ENCODE measurements at regions not wholly inside any gene's neighbourhood (a gene's known extent, or its start where the extent isn't known, plus 50 kb on each side); places are given as distances from the start of the nearest gene placed in this dataset.

DNA sequence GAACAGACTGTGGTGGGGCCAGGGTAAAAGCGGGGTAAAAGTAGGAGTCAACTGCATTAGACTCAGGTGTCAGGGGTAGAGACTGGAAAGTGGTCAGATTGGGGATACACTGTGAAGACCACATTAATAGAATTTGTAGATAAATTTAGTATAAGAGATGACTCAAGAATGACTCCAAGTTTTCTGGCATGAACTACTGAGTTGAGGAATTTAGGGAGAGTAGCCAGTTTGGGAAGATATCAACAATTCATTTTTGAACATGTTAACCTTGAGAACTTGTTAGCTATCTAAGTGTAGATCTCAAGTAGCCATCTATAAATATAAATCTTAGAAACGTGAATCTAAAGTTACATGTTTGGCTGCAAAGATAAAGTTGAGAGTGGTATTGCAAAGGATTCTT lies 206.9 kb upstream of the HCCS start:
- no peak for DNase-seq

DNA sequence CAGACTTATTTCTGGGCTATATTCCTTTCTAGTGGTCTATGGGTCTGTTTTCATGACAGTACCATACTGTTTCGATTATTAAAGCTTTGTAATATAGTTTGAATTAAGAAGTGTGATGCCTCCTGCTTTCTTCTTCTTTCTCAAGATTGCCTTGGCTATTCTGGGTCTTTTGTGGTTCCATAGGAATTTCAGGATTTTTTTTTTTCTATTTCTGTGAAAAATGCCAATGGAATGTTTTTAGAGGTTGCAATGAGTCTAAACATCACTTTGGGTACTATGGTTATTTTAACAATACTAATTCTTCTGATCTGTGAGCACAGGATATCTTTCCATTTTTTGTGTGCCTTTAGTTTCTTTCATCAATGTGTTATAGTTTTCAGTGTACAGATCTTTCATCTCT lies 204.3 kb upstream of the HCCS start:
- DNase-seq, result no peak

- no peak for DNase-seq
Observed at GRCh38 chrX:10922159-10922558, 189.0 kb upstream of the HCCS start.

DNA sequence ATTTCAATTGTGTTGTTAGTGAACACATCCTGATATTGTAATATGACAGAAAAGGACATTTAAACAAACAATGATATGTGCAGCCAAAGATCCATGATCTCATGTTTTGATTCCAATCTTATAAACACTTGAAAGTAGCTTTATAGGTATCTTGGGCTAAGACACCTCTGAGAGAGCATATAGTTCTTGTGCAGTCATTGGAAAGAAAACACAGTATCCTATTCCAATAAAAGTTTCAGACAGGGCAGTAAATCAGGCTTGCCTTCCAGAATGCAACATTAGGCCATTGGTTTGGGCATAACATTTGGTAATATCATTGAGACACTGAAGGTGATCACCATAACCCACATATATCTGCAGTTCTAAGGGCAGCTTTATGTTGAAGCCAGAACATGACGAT lies 188.3 kb upstream of the HCCS start:
- DNase-seq, result no peak

GRCh38 chrX:10923466-10923865 lies 187.7 kb upstream of the HCCS start:
- DNase-seq, result no peak

- no peak for DNase-seq
Observed at GRCh38 chrX:10926404-10926803, 184.7 kb upstream of the HCCS start.

DNA sequence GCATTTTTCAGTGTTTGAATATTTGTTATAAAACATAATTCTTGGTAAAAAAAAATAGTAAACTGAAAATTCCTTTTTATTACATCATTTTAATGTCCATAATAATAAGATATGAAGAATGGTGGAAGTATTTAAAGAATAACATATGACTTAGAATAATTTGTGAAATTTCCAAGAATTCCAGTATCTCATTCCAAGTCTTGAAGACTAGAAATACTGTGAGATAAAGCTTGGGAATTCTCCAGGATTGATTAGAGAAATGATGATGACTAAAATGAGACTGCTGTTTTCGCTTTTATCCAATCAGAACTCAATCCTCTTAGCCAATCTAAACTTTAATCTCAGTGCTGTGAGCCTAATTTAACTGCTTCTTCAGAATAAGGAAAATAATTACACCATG lies 184.2 kb upstream of the HCCS start:
- no peak for DNase-seq

DNA sequence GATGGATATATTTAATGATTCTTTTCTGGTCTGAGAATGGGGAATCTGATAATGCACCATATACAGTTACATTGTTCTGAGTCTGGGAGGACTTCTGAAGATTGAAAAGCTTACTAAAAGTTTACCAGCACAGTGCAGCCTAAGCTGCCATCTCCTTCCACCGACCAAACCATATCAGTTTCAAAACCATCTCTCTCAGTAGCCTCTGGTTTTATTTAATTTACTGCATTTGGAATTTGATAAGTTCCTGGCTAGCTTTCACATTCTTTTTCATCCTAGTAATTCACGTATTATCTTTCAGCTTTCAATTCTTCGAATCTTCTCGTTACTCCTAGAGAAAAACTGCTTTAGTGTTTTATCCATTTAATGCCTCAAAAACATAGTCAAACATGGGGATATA lies 181.4 kb upstream of the HCCS start:
- DNase-seq, result no peak

- DNase-seq, result no peak
Observed at GRCh38 chrX:10930151-10930550, 181.0 kb upstream of the HCCS start.

- DNase-seq, result no peak
Observed at GRCh38 chrX:10931976-10932375, 179.2 kb upstream of the HCCS start.

DNA sequence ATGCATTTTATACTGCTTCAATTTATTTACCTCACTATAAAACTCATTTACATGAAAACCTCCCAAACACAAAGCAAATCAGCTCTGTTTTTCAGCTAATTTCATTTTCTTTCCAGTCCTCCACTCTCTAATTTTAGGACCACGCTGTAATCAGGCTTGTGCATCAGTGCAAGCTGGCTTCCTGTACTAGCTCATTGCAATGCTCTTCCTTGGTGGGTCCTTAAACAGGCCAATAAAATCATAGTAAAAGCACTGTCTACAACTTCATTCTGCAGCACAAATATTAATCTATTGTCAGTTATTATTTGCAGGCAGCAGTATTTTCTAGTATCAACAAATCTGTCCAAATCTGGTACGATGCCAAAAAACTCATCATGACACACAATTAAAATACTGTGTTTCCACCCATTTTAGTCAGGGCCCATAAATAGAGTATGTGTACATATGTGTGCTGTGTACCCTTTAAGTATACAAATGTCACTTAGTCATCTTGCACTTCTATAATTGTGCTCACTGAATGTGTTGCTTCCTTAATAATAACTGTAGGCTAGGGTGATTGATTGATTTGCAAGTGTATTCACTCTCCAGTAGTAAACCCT lies 178.2 kb upstream of the HCCS start:
- no peak for DNase-seq

- DNase-seq, result no peak
Observed at GRCh38 chrX:10935501-10935900, 175.6 kb upstream of the HCCS start.

- DNase-seq, result no peak
Observed at GRCh38 chrX:10936976-10937375, 174.2 kb upstream of the HCCS start.

GRCh38 chrX:10938365-10938923 lies 172.7 kb upstream of the HCCS start:
- DNase-seq, result no peak

DNA sequence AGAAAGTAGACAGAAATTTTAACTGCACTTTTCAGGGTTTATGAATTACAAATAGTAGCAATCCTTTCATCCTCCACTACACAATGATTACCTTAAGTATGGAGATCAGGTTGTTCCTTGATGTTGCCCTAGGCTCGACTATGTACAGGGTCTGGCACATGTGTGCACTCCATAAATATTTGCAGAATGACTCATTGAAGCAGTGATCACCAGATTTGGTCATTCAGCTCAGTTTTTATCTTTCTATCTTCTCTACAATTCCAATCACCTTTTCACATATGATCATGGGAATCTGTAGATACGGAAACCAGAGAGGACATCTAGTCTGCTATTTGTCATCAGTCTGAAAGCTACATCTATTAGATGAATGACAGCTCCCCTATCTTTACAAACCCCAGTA lies 171.7 kb upstream of the HCCS start:
- DNase-seq, result no peak

DNA sequence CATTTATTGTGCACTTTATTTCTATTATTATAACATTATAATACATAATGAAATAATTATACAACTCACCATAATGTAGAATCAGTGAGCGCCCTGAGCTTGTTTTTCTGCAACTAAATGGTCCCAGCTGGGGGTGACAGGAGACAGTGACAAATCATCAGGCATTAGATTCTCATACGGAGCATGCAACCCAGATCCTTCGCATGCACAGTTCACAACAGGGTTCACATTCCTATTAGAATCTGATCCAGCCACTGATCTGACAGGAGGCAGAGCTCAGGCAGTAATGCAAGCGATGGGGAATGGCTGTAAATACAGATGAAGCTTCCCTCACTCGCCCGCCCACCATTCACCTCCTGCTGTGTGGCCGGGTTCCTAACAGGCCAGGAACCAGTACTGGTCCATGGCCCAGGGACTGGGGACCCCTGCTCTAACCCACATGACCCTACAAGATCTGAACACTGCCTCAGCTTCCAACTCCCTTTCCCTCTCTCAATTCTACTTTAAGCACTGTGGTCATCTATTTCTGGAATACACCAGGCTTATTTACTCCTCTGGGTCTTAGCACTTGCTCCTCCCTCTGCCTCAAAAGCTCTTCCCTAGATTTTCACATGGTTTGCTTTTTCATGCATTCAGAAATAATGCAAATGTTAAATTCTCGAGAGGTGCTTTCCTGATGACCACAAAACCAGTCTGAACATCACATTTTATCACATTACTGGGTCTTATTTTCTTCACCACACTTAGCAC lies 166.8 kb upstream of the HCCS start:
- no peak for DNase-seq

DNA sequence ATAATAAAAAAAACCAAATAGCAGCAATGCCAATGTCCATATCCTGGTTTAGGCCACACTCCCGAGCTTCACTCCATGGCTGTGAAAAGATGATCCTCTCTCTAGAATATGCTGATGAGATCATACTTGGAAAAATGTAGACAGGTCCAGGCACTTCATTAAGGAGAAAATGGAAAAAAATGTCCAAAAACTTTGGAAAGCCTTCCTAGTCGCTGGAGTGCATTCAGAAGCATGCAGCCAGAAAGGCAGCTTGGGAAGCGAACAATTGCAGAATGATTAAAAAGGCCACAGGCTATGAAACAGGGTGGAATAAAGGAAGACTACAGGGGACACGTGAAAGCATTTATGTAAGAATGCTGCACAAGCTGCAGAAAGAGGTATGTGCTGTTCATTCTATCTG lies 165.6 kb upstream of the HCCS start:
- no peak for DNase-seq

- DNase-seq, result no peak
Observed at GRCh38 chrX:10949541-10949940, 161.6 kb upstream of the HCCS start.

DNA sequence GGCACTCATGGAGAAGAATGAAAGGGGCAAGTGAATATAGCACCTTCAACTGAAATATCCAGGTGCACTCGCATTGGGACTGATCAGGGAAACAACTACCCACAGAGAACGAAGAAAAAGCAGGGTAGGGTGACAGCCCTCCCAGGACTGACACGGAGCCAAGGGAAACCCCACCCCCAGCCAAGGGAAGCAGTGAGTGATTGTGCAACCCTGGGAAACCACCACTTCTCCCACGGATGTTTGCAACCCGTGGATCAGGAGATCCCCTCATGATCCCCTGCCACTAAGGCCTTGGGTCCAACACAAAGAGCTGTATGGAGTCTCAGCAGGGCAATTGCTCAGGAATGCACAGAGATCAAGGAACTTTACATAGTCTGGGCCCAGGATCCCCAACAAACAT lies 158.5 kb upstream of the HCCS start:
- DNase-seq, result no peak

DNA sequence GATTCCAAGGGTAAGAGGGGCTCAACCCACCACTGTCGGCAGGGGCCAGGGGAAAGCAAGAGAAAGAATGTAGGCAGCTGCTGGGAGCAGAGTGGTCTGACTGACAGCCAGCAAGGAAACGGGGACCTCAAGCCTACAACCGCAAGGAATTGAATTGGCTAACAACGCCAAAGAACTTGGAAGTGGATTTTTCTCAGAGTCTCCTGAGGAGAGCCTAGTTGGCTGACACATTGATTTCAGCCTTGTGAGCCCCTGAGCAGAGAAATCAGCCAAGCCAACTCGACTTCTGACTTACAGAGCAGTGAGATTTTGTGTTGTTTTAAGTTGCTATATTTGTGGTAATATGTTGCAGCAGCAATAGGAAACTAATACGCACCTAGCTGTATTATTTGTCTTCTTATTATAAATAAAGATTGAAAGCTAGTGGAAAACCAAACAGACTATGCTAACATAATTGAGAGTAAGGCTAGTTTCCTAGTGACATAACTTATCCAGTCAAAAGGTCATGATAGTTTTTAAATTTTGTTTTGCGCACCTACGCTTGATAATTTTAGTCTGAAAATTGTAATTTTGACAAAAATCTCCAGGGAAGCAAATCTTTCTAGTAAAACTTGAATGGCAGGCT lies 145.8 kb upstream of the HCCS start:
- no peak for DNase-seq

GRCh38 chrX:10966057-10966456 lies 145.1 kb upstream of the HCCS start:
- DNase-seq, result no peak

- no peak for DNase-seq
Observed at GRCh38 chrX:10971176-10971575, 140.0 kb upstream of the HCCS start.

GRCh38 chrX:10971759-10972158 lies 139.4 kb upstream of the HCCS start:
- DNase-seq, result no peak

GRCh38 chrX:10972706-10973105 lies 138.4 kb upstream of the HCCS start:
- no peak for DNase-seq

All from stimulated activated CD4-positive, alpha-beta T cell treated with anti-CD3 and anti-CD28 coated beads, Interleukin-2, amount 100 ng/mL, for 24 hours (primary cell).